Ovary (tissue), 3 donors: ENCODE measurements at regions not wholly inside any gene's neighbourhood (a gene's known extent, or its start where the extent isn't known, plus 50 kb on each side); places are given as distances from the start of the nearest gene placed in this dataset.

Experiments used
- EP300 ChIP-seq: sonication (generic); formaldehyde crosslinking; IDR thresholded peaks from one replicate; pipeline ENCODE4 v1.6.1; 2017; ENCODE audit warnings: antibody characterized with exemption
- POLR2A ChIP-seq: fragments of 450-650 bp; IDR thresholded peaks from one replicate; pipeline ENCODE4 v1.6.1; 2017; ENCODE audit warnings: antibody characterized with exemption, mild to moderate bottlenecking, moderate library complexity
- TF ChIP-seq, protein P1 (sequence below), 3 donors: fragments of 450-650 bp in 2 of 3; fragments of 200-600 bp in 1 of 3; IDR thresholded peaks; one replicate each; pipeline versions ENCODE4 v1.5.1 to v1.8.0; 2016 to 2022; ENCODE audit warnings: antibody characterized with exemption in 3 of 3, mild to moderate bottlenecking in 1 of 3
- donor health status: DM: no; HTN: no; CAD: no.

DNA sequence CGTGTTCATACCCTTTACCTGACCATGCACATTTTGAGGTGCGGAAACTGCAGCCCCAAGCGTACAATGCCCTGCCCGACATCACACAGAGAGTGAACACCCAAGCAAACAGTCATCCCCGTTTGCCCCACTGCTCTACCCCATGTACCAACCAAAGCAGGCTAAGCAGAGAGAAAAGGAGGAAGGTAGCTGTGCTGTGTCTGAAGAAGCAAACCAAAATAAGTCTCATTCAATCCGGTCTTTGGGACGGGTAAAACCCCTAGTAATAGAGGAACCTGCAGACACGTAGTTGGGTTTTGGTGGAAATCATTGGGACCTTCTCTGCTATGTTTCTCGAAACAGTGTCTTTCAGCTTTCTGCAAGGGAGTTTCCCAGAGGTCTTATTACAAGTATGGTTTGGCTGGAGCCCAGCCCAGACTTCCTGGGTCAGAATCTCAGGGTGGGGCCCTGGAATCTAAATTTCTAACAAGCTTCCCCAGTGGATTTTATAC lies 164.6 kb upstream of the HES1 start:
- TF ChIP-seq, protein P1, sequence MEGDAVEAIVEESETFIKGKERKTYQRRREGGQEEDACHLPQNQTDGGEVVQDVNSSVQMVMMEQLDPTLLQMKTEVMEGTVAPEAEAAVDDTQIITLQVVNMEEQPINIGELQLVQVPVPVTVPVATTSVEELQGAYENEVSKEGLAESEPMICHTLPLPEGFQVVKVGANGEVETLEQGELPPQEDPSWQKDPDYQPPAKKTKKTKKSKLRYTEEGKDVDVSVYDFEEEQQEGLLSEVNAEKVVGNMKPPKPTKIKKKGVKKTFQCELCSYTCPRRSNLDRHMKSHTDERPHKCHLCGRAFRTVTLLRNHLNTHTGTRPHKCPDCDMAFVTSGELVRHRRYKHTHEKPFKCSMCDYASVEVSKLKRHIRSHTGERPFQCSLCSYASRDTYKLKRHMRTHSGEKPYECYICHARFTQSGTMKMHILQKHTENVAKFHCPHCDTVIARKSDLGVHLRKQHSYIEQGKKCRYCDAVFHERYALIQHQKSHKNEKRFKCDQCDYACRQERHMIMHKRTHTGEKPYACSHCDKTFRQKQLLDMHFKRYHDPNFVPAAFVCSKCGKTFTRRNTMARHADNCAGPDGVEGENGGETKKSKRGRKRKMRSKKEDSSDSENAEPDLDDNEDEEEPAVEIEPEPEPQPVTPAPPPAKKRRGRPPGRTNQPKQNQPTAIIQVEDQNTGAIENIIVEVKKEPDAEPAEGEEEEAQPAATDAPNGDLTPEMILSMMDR (IDR thresholded peaks at IDR 0.05), result no peak
- TF ChIP-seq POLR2A (no peak), EP300 (no peak)
